HG03066 (cell line): ENCODE measurements at regions not wholly inside any gene's neighbourhood (a gene's known extent, or its start where the extent isn't known, plus 50 kb on each side); places are given as distances from the start of the nearest gene placed in this dataset.

ENCODE experiments used
- ATAC-seq: cut with Tn5 transposase; IDR thresholded peaks from one replicate; pipeline ENCODE4 v1.9.1; 2021; ENCODE audit warnings: low read depth; ENCODE audit not compliant: unreplicated experiment

- no peak for ATAC-seq
These were observed 358.0 kb downstream of the WDR72 start for GRCh38 chr15:53401503-53401902.

- no peak for ATAC-seq
These were observed 358.5 kb downstream of the WDR72 start for GRCh38 chr15:53400986-53401385.

- no peak for ATAC-seq
These were observed 362.3 kb downstream of the WDR72 start for GRCh38 chr15:53397041-53397616.

GRCh38 chr15:53395871-53396270 lies 363.6 kb downstream of the WDR72 start:
- ATAC-seq = no peak

- ATAC-seq = no peak
These were observed 368.9 kb downstream of the WDR72 start for GRCh38 chr15:53390549-53390948.

GRCh38 chr15:53389271-53390037 lies 370.0 kb downstream of the WDR72 start:
- no peak for ATAC-seq

GRCh38 chr15:53384417-53384816 lies 375.0 kb downstream of the WDR72 start:
- ATAC-seq = no peak

- no peak for ATAC-seq
These were observed 381.2 kb downstream of the WDR72 start for GRCh38 chr15:53378096-53378800.

GRCh38 chr15:53367740-53368139 lies 391.7 kb downstream of the WDR72 start:
- ATAC-seq = no peak

- ATAC-seq = no peak
These were observed 398.6 kb downstream of the WDR72 start for GRCh38 chr15:53360881-53361280.

GRCh38 chr15:53359038-53359437 lies 400.4 kb downstream of the WDR72 start:
- ATAC-seq = no peak

- ATAC-seq = no peak
These were observed 404.6 kb downstream of the WDR72 start for GRCh38 chr15:53354874-53355273.

GRCh38 chr15:53351373-53351772 lies 408.1 kb downstream of the WDR72 start:
- no peak for ATAC-seq

- no peak for ATAC-seq
These were observed 412.9 kb downstream of the WDR72 start for GRCh38 chr15:53346583-53346982.

- no peak for ATAC-seq
These were observed 427.9 kb downstream of the WDR72 start for GRCh38 chr15:53331328-53332190.

- no peak for ATAC-seq
These were observed 431.1 kb downstream of the WDR72 start for GRCh38 chr15:53328341-53328740.

- ATAC-seq = no peak
These were observed 435.4 kb downstream of the WDR72 start for GRCh38 chr15:53324061-53324460.

- ATAC-seq = no peak
These were observed 436.3 kb downstream of the WDR72 start for GRCh38 chr15:53323191-53323590.

- ATAC-seq = no peak
These were observed 438.6 kb downstream of the WDR72 start for GRCh38 chr15:53320816-53321215.

- ATAC-seq = no peak
These were observed 446.8 kb downstream of the WDR72 start for GRCh38 chr15:53312707-53313106.

GRCh38 chr15:53310709-53311108 lies 448.8 kb downstream of the WDR72 start:
- ATAC-seq = no peak
